ENCODE measurements at regions not wholly inside any gene's neighbourhood (a gene's known extent, or its start where the extent isn't known, plus 50 kb on each side); places are given as distances from the start of the nearest gene placed in this dataset.

DNA sequence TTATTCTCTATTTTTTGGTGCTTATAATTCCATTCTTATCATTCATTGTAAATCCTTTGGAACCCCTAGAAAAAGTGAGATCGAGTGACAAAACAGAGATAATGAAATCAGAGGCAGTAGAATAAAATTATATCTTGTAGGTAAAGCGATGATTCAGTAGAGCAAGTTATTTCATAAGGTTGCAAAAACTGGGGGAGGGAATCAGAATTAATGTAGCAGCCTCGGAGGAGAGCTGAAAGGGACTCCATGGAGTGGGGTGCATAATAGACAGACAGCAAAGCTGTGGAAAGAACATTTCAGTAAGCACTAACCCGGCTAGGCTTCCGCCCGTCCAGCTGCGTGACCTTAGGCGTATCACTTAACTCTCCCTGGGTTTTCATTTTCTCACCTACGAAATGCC, 289.7 kb downstream of the EN1 start:
- no peaks in the 10 kb centered on the region for H3K9me3 Mint-ChIP-seq
- H3K4me3 ChIP-seq, result no peak overlapping the region
- no peak overlapping the region for H3K4me3 Mint-ChIP-seq

DNA sequence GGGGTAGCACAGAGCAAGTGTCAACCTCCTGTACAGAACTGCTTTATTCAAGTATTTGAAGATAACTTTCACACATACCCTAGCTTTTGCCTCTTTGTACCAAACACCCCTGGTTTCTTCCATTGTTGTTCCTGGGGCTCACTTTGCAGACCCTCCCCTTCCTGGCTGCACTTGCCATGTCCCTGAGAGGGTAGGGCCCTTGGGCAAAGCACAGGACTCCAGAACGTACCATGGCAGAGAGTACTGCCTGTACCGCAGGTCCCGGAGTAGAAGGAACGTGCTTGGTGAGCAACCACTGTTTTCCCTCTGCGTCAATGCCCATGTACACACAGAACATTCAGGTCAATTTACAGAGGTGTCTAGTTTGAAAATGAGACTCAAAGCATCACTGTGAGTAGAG, 290.4 kb downstream of the EN1 start:
- no peak overlapping the region for H3K4me2 ChIP-seq
- TF ChIP-seq EZH2phosphoT487 (IDR thresholded peaks at IDR 0.05) (no peak), CTCF (IDR thresholded peaks at IDR 0.05) (no peak), EZH2 (IDR thresholded peaks at IDR 0.05) (no peak)
- no peaks in the 10 kb centered on the region for H3F3A ChIP-seq (ENCODE audit: low read depth)
- Mint-ChIP-seq H3K36me3 (no peaks in the 10 kb centered on the region), H3K27me3 (ENCODE audit: insufficient read depth, low read depth) (peaks cover 4% of the 10 kb centered on the region), H3K4me1 (no peaks in the 10 kb centered on the region), H3K4me3 (no peak overlapping the region), H3K27ac (no peak overlapping the region), H3K9me3 (no peaks in the 10 kb centered on the region)
- H3K79me2 ChIP-seq (ENCODE audit: low read depth), result no peaks in the 10 kb centered on the region
- H2AFZ ChIP-seq (replicated peaks), result no peak overlapping the region
- no peaks in the 10 kb centered on the region for H3K9me3 ChIP-seq (ENCODE audit: low read depth)
- H3K36me3 ChIP-seq, result no peaks in the 10 kb centered on the region
- H3K4me3 ChIP-seq, result no peak overlapping the region
- no peak for DNase-seq (ENCODE audit: low spot score)
- no peaks in the 10 kb centered on the region for H3K4me1 ChIP-seq
- H3K27ac ChIP-seq, result no peak overlapping the region
- no peaks in the 10 kb centered on the region for H4K20me1 ChIP-seq (ENCODE audit: low read depth)
- H3K9ac ChIP-seq, result no peak overlapping the region
- no peaks in the 10 kb centered on the region for H3K27me3 ChIP-seq

More for the DNA sequence above, 289.7 kb downstream of the EN1 start:
- Histone ChIP-seq H2AFZ (replicated peaks) (no peak overlapping the region), H3K27ac (no peak overlapping the region), H3K79me2 (ENCODE audit: low read depth) (no peaks in the 10 kb centered on the region), H3F3A (ENCODE audit: low read depth) (no peaks in the 10 kb centered on the region), H3K4me2 (no peak overlapping the region), H3K9me3 (ENCODE audit: low read depth) (no peaks in the 10 kb centered on the region), H3K36me3 (no peaks in the 10 kb centered on the region), H3K27me3 (no peaks in the 10 kb centered on the region), H3K9ac (no peak overlapping the region), H3K4me1 (no peaks in the 10 kb centered on the region), H4K20me1 (ENCODE audit: low read depth) (no peaks in the 10 kb centered on the region)
- no peak for TF ChIP-seq EZH2 (IDR thresholded peaks at IDR 0.05)
- no peak for TF ChIP-seq EZH2phosphoT487 (IDR thresholded peaks at IDR 0.05)
- no peak for TF ChIP-seq CTCF (IDR thresholded peaks at IDR 0.05)
- H3K36me3 Mint-ChIP-seq, result no peaks in the 10 kb centered on the region
- peaks cover 4% of the 10 kb centered on the region for H3K27me3 Mint-ChIP-seq (ENCODE audit: insufficient read depth, low read depth)
- H3K27ac Mint-ChIP-seq, result no peak overlapping the region
- H3K4me1 Mint-ChIP-seq, result no peaks in the 10 kb centered on the region
- no peak for DNase-seq (ENCODE audit: low spot score)

- no peak for DNase-seq (ENCODE audit: low spot score)
- H3K9ac ChIP-seq, result no peak overlapping the region
- no peak overlapping the region for H2AFZ ChIP-seq (replicated peaks)
- H4K20me1 ChIP-seq (ENCODE audit: low read depth), result no peaks in the 10 kb centered on the region
- H3F3A ChIP-seq (ENCODE audit: low read depth), result no peaks in the 10 kb centered on the region
- no peaks in the 10 kb centered on the region for H3K4me1 ChIP-seq
- Mint-ChIP-seq H3K36me3 (no peaks in the 10 kb centered on the region), H3K4me3 (no peak overlapping the region), H3K27me3 (ENCODE audit: insufficient read depth, low read depth) (peaks cover 4% of the 10 kb centered on the region), H3K27ac (no peak overlapping the region), H3K4me1 (peaks cover 2% of the 10 kb centered on the region), H3K9me3 (no peaks in the 10 kb centered on the region)
- TF ChIP-seq CTCF (IDR thresholded peaks at IDR 0.05) (peak; percentile 34), EZH2phosphoT487 (IDR thresholded peaks at IDR 0.05) (no peak)
- H3K79me2 ChIP-seq (ENCODE audit: low read depth), result no peaks in the 10 kb centered on the region
- no peaks in the 10 kb centered on the region for H3K36me3 ChIP-seq
- H3K27ac ChIP-seq, result no peak overlapping the region
- H3K27me3 ChIP-seq, result no peaks in the 10 kb centered on the region
- no peak overlapping the region for H3K4me2 ChIP-seq
- H3K9me3 ChIP-seq (ENCODE audit: low read depth), result no peaks in the 10 kb centered on the region
- H3K4me3 ChIP-seq, result no peak overlapping the region
Measured at GRCh38 chr2:118554616-118555015, 292.8 kb downstream of the EN1 start.

- Mint-ChIP-seq H3K27me3 (ENCODE audit: insufficient read depth, low read depth) (peaks cover 2% of the 10 kb centered on the region), H3K4me3 (no peak overlapping the region), H3K27ac (no peak overlapping the region), H3K9me3 (peaks cover 6% of the 10 kb centered on the region), H3K4me1 (peaks cover 11% of the 10 kb centered on the region), H3K36me3 (peaks cover 2% of the 10 kb centered on the region)
- Histone ChIP-seq H3K9me3 (ENCODE audit: low read depth) (no peaks in the 10 kb centered on the region), H3K36me3 (no peaks in the 10 kb centered on the region), H3F3A (ENCODE audit: low read depth) (no peaks in the 10 kb centered on the region), H3K4me3 (no peak overlapping the region), H3K9ac (no peak overlapping the region), H3K4me2 (no peak overlapping the region), H3K4me1 (no peaks in the 10 kb centered on the region), H3K27me3 (no peaks in the 10 kb centered on the region), H3K79me2 (ENCODE audit: low read depth) (no peaks in the 10 kb centered on the region), H3K27ac (no peak overlapping the region), H2AFZ (replicated peaks) (no peak overlapping the region), H4K20me1 (ENCODE audit: low read depth) (no peaks in the 10 kb centered on the region)
- TF ChIP-seq EZH2phosphoT487 (IDR thresholded peaks at IDR 0.05), result no peak
- no peak for TF ChIP-seq EZH2 (IDR thresholded peaks at IDR 0.05)
- TF ChIP-seq CTCF (IDR thresholded peaks at IDR 0.05), result no peak
- no peak for DNase-seq (ENCODE audit: low spot score)
Measured at GRCh38 chr2:118549503-118549902, 297.9 kb downstream of the EN1 start.

All from neural progenitor cell (in vitro differentiated cells).